ENCODE measurements at regions not wholly inside any gene's neighbourhood (a gene's known extent, or its start where the extent isn't known, plus 50 kb on each side); places are given as distances from the start of the nearest gene placed in this dataset.

- no peak for DNase-seq (ENCODE audit: low spot score)
- H3K36me3 Mint-ChIP-seq (ENCODE audit: low read depth): peaks cover 3% of the 10 kb centered on the region
- H3K27me3 Mint-ChIP-seq (ENCODE audit: low read depth): no peaks in the 10 kb centered on the region
- H3K4me3 Mint-ChIP-seq (ENCODE audit: unreplicated experiment): no peak overlapping the region
- peaks cover 14% of the 10 kb centered on the region for H3K9me3 Mint-ChIP-seq (ENCODE audit: low read depth)
- TF ChIP-seq CTCF (IDR thresholded peaks at IDR 0.05): no peak
- H3K4me1 Mint-ChIP-seq (ENCODE audit: low read depth): no peaks in the 10 kb centered on the region
- H3K27ac Mint-ChIP-seq (ENCODE audit: unreplicated experiment): no peak overlapping the region
Measured at GRCh38 chr2:143877056-143877455, 642.9 kb downstream of the ZEB2 start.

- Mint-ChIP-seq H3K4me1 (ENCODE audit: low read depth) (no peaks in the 10 kb centered on the region), H3K4me3 (ENCODE audit: unreplicated experiment) (no peak overlapping the region), H3K27me3 (ENCODE audit: low read depth) (no peaks in the 10 kb centered on the region), H3K9me3 (ENCODE audit: low read depth) (peaks cover 24% of the 10 kb centered on the region), H3K27ac (ENCODE audit: unreplicated experiment) (no peak overlapping the region), H3K36me3 (ENCODE audit: low read depth) (peaks cover 5% of the 10 kb centered on the region)
- TF ChIP-seq CTCF (IDR thresholded peaks at IDR 0.05): no peak
- DNase-seq (ENCODE audit: low spot score): no peak
Measured at GRCh38 chr2:143875295-143876233, 644.4 kb downstream of the ZEB2 start.

GRCh38 chr2:143873886-143874285 lies 646.0 kb downstream of the ZEB2 start:
- TF ChIP-seq CTCF (IDR thresholded peaks at IDR 0.05): no peak
- no peak overlapping the region for H3K4me3 Mint-ChIP-seq (ENCODE audit: unreplicated experiment)
- H3K27me3 Mint-ChIP-seq (ENCODE audit: low read depth): no peaks in the 10 kb centered on the region
- peaks cover 6% of the 10 kb centered on the region for H3K36me3 Mint-ChIP-seq (ENCODE audit: low read depth)
- DNase-seq (ENCODE audit: low spot score): no peak
- peaks cover 34% of the 10 kb centered on the region for H3K9me3 Mint-ChIP-seq (ENCODE audit: low read depth)
- H3K4me1 Mint-ChIP-seq (ENCODE audit: low read depth): no peaks in the 10 kb centered on the region
- no peak overlapping the region for H3K27ac Mint-ChIP-seq (ENCODE audit: unreplicated experiment)

- no peak overlapping the region for H3K4me3 Mint-ChIP-seq (ENCODE audit: unreplicated experiment)
- DNase-seq (ENCODE audit: low spot score): no peak
- H3K27me3 Mint-ChIP-seq (ENCODE audit: low read depth): no peaks in the 10 kb centered on the region
- H3K4me1 Mint-ChIP-seq (ENCODE audit: low read depth): peaks cover 3% of the 10 kb centered on the region
- H3K9me3 Mint-ChIP-seq (ENCODE audit: low read depth): peaks cover 37% of the 10 kb centered on the region
- peaks cover 6% of the 10 kb centered on the region for H3K36me3 Mint-ChIP-seq (ENCODE audit: low read depth)
- no peak overlapping the region for H3K27ac Mint-ChIP-seq (ENCODE audit: unreplicated experiment)
- no peak for TF ChIP-seq CTCF (IDR thresholded peaks at IDR 0.05)
Measured at GRCh38 chr2:143870696-143871095, 649.2 kb downstream of the ZEB2 start.

GRCh38 chr2:143856978-143857377 lies 662.9 kb downstream of the ZEB2 start:
- H3K9me3 Mint-ChIP-seq (ENCODE audit: low read depth): no peaks in the 10 kb centered on the region
- H3K4me3 Mint-ChIP-seq (ENCODE audit: unreplicated experiment): no peak overlapping the region
- no peaks in the 10 kb centered on the region for H3K4me1 Mint-ChIP-seq (ENCODE audit: low read depth)
- no peak for DNase-seq (ENCODE audit: low spot score)
- H3K27me3 Mint-ChIP-seq (ENCODE audit: low read depth): no peaks in the 10 kb centered on the region
- TF ChIP-seq CTCF (IDR thresholded peaks at IDR 0.05): no peak
- peaks cover 3% of the 10 kb centered on the region for H3K36me3 Mint-ChIP-seq (ENCODE audit: low read depth)
- H3K27ac Mint-ChIP-seq (ENCODE audit: unreplicated experiment): no peak overlapping the region

Data from chondrocyte (in vitro differentiated cells).